HEK293 (cell line): ENCODE measurements at regions not wholly inside any gene's neighbourhood (a gene's known extent, or its start where the extent isn't known, plus 50 kb on each side); places are given as distances from the start of the nearest gene placed in this dataset.

Experiments used
- CTCF ChIA-PET: fragments of 350-600 bp; formaldehyde crosslinking; extraction: SDS; loops from one replicate; lab custom pipeline; 2021; ENCODE audit warnings: antibody characterized with exemption; lab: Yijun Ruan, JAX
- POLR2A ChIA-PET: fragments of 300-600 bp; formaldehyde crosslinking; extraction: SDS; loops from one replicate; lab custom pipeline; 2020; ENCODE audit warnings: antibody characterized with exemption, inconsistent platforms; lab: Yijun Ruan, JAX
- H3K27ac ChIP-seq: fragments of 200-500 bp; sonication (Bioruptor generic); 2 replicates; pipeline ENCODE4 v1.5.1; 2014; ENCODE audit warnings: low read depth, low read length, control low read depth, inconsistent platforms; ENCODE audit errors: extremely low read depth
- H3K36me3 ChIP-seq, 2 experiments: fragments of 200-500 bp in 1 of 2; sonication (Bioruptor generic) in 1 of 2; 1 replicate in 1 of 2; 2 replicates in 1 of 2; pipeline ENCODE4 v1.5.1; 2014 to 2017; ENCODE audit warnings: inconsistent platforms in 2 of 2, low read length in 2 of 2; ENCODE audit not compliant: control insufficient read depth in 2 of 2, insufficient read depth in 1 of 2
- H3K4me1 ChIP-seq: fragments of 200-500 bp; sonication (Bioruptor generic); 2 replicates; pipeline ENCODE4 v1.5.1; 2014; ENCODE audit warnings: mild to moderate bottlenecking, low read length, inconsistent platforms; ENCODE audit not compliant: control insufficient read depth, insufficient read depth
- H3K4me3 ChIP-seq: 2 replicates; pipeline ENCODE4 v1.5.1; 2011; ENCODE audit warnings: low read depth, mild to moderate bottlenecking, control low read depth, low read length, moderate library complexity
- H3K9me3 ChIP-seq: fragments of 200-500 bp; sonication (Bioruptor generic); 2 replicates; pipeline ENCODE4 v1.5.1; 2014; ENCODE audit warnings: low read depth, low read length, inconsistent platforms; ENCODE audit not compliant: control insufficient read depth, insufficient read depth
- EGR2 ChIP-seq: fragments of 450-650 bp; formaldehyde crosslinking; IDR thresholded peaks from 2 replicates; pipeline ENCODE4 v1.5.1; 2016; ENCODE audit warnings: low read depth, missing biosample characterization, missing genetic modification characterization
- KLF10 ChIP-seq: fragments of 450-650 bp; IDR thresholded peaks from 2 replicates; pipeline ENCODE4 v1.5.1; 2018; ENCODE audit warnings: missing biosample characterization, mild to moderate bottlenecking, missing genetic modification characterization
- KLF8 ChIP-seq: fragments of 450-650 bp; formaldehyde crosslinking; IDR thresholded peaks from 2 replicates; pipeline ENCODE4 v1.5.1; 2016; ENCODE audit warnings: missing biosample characterization, missing genetic modification characterization
- OVOL3 ChIP-seq: fragments of 450-650 bp; formaldehyde crosslinking; IDR thresholded peaks from 2 replicates; pipeline ENCODE4 v1.5.1; 2016; ENCODE audit warnings: missing biosample characterization, missing genetic modification characterization
- SP3 ChIP-seq: fragments of 450-650 bp; formaldehyde crosslinking; IDR thresholded peaks from 2 replicates; pipeline ENCODE4 v1.5.1; 2016; ENCODE audit warnings: missing biosample characterization, missing genetic modification characterization
- ZBTB1 ChIP-seq: fragments of 450-650 bp; formaldehyde crosslinking; IDR thresholded peaks from 2 replicates; pipeline ENCODE4 v1.5.1; 2016; ENCODE audit warnings: missing biosample characterization, missing genetic modification characterization
- ZBTB20 ChIP-seq: fragments of 450-650 bp; formaldehyde crosslinking; IDR thresholded peaks from 2 replicates; pipeline ENCODE4 v1.5.1; 2016; ENCODE audit warnings: missing biosample characterization, missing genetic modification characterization
- ZFP41 ChIP-seq: fragments of 450-650 bp; formaldehyde crosslinking; IDR thresholded peaks from 2 replicates; pipeline ENCODE4 v1.5.1; 2016; ENCODE audit warnings: missing biosample characterization, missing genetic modification characterization, borderline replicate concordance
- ZNF335 ChIP-seq: fragments of 450-650 bp; formaldehyde crosslinking; conservative IDR thresholded peaks from 2 replicates; pipeline ENCODE4 v1.5.1; 2016; ENCODE audit warnings: missing biosample characterization, missing genetic modification characterization
- ZNF514 ChIP-seq: fragments of 450-650 bp; formaldehyde crosslinking; IDR thresholded peaks from 2 replicates; pipeline ENCODE4 v1.5.1; 2016; ENCODE audit warnings: missing biosample characterization, missing genetic modification characterization
- ZNF548 ChIP-seq: fragments of 450-650 bp; formaldehyde crosslinking; IDR thresholded peaks from 2 replicates; pipeline ENCODE4 v1.5.1; 2016; ENCODE audit warnings: missing biosample characterization, missing genetic modification characterization
- ZNF747 ChIP-seq: fragments of 450-650 bp; formaldehyde crosslinking; IDR thresholded peaks from 2 replicates; pipeline ENCODE4 v1.5.1; 2016; ENCODE audit warnings: missing biosample characterization, missing genetic modification characterization
- ZSCAN30 ChIP-seq: fragments of 450-650 bp; IDR thresholded peaks from 2 replicates; pipeline ENCODE4 v1.5.1; 2018; ENCODE audit warnings: missing biosample characterization, mild to moderate bottlenecking, missing genetic modification characterization, moderate library complexity
- TF ChIP-seq, protein P1 (sequence below): fragments of 450-650 bp; formaldehyde crosslinking; IDR thresholded peaks from 2 replicates; pipeline ENCODE4; 2016; ENCODE audit warnings: missing biosample characterization, missing genetic modification characterization
- TF ChIP-seq, protein P2 (sequence below): fragments of 450-650 bp; formaldehyde crosslinking; IDR thresholded peaks from 2 replicates; pipeline ENCODE4 v1.5.1; 2016; ENCODE audit warnings: missing biosample characterization, missing genetic modification characterization
- TF ChIP-seq, protein P3 (sequence below): fragments of 450-650 bp; formaldehyde crosslinking; IDR thresholded peaks from 2 replicates; pipeline ENCODE4 v1.5.1; 2016; ENCODE audit warnings: missing biosample characterization, missing genetic modification characterization
- TF ChIP-seq, protein P4 (sequence below): fragments of 450-650 bp; formaldehyde crosslinking; IDR thresholded peaks from 2 replicates; pipeline ENCODE4 v1.5.1; 2016; ENCODE audit warnings: missing biosample characterization, missing genetic modification characterization, low read depth
- TF ChIP-seq, protein P5 (sequence below): fragments of 450-650 bp; formaldehyde crosslinking; IDR thresholded peaks from 2 replicates; pipeline ENCODE4 v1.5.1; 2017; ENCODE audit warnings: missing biosample characterization, mild to moderate bottlenecking, missing genetic modification characterization, moderate library complexity
- TF ChIP-seq, protein P6 (sequence below): fragments of 450-650 bp; formaldehyde crosslinking; IDR thresholded peaks from 2 replicates; pipeline ENCODE4 v1.5.1; 2017; ENCODE audit warnings: missing biosample characterization, missing genetic modification characterization
- TF ChIP-seq, protein P7 (sequence below): fragments of 450-650 bp; formaldehyde crosslinking; IDR thresholded peaks from 2 replicates; pipeline ENCODE4 v1.5.1; 2016; ENCODE audit warnings: missing biosample characterization, missing genetic modification characterization

DNA sequence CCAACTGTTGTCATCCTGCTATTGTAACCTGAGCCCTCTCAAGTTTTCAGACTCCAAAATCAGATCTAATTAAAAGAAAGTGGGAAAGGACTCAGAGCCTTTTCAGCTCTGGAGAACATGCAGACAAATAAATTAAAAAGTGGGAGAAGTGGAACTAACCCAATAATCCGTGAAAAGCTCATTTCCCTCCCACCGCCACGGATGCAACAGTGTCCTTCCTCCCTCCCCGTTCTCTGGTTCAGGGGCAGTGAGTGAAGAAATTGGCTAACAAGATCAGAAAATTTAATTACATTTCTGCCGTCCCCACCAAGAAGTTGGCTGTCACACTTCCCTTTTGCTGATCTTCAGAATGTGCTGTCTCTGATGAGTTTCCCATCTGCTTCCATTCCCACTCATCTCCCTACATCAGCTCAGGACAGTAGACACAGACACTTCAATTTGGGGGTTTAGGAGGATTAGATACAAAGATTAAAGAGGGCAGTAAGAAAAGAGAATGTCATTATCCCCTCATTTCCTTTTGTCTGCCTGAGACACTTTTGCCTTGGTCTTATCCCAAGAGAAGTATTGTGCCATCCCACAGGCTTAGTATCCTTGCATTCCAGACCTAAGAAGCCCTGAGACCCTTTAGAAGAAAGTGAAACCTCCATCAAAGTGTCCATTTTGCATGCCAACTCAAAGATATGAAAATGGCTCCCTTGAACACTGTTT, 335.7 kb upstream of the PPP2R3A start:
- TF ChIP-seq, protein P1, sequence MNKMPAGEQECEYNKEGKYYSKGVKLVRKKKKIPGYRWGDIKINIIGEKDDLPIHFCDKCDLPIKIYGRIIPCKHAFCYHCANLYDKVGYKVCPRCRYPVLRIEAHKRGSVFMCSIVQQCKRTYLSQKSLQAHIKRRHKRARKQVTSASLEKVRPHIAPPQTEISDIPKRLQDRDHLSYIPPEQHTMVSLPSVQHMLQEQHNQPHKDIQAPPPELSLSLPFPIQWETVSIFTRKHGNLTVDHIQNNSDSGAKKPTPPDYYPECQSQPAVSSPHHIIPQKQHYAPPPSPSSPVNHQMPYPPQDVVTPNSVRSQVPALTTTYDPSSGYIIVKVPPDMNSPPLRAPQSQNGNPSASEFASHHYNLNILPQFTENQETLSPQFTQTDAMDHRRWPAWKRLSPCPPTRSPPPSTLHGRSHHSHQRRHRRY (tag by site-specific recombination), result no peak
- TF ChIP-seq, protein P2, sequence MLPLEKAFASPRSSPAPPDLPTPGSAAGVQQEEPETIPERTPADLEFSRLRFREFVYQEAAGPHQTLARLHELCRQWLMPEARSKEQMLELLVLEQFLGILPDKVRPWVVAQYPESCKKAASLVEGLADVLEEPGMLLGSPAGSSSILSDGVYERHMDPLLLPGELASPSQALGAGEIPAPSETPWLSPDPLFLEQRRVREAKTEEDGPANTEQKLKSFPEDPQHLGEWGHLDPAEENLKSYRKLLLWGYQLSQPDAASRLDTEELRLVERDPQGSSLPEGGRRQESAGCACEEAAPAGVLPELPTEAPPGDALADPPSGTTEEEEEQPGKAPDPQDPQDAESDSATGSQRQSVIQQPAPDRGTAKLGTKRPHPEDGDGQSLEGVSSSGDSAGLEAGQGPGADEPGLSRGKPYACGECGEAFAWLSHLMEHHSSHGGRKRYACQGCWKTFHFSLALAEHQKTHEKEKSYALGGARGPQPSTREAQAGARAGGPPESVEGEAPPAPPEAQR, result no peak
- TF ChIP-seq, protein P3, sequence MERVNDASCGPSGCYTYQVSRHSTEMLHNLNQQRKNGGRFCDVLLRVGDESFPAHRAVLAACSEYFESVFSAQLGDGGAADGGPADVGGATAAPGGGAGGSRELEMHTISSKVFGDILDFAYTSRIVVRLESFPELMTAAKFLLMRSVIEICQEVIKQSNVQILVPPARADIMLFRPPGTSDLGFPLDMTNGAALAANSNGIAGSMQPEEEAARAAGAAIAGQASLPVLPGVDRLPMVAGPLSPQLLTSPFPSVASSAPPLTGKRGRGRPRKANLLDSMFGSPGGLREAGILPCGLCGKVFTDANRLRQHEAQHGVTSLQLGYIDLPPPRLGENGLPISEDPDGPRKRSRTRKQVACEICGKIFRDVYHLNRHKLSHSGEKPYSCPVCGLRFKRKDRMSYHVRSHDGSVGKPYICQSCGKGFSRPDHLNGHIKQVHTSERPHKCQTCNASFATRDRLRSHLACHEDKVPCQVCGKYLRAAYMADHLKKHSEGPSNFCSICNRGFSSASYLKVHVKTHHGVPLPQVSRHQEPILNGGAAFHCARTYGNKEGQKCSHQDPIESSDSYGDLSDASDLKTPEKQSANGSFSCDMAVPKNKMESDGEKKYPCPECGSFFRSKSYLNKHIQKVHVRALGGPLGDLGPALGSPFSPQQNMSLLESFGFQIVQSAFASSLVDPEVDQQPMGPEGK (tag by site-specific recombination), result no peak
- TF ChIP-seq ZNF548 (tag by site-specific recombination) (no peak), ZNF747 (tag by site-specific recombination) (no peak), SP3 (tag by site-specific recombination) (no peak), ZBTB20 (no peak)
- TF ChIP-seq, protein P4, sequence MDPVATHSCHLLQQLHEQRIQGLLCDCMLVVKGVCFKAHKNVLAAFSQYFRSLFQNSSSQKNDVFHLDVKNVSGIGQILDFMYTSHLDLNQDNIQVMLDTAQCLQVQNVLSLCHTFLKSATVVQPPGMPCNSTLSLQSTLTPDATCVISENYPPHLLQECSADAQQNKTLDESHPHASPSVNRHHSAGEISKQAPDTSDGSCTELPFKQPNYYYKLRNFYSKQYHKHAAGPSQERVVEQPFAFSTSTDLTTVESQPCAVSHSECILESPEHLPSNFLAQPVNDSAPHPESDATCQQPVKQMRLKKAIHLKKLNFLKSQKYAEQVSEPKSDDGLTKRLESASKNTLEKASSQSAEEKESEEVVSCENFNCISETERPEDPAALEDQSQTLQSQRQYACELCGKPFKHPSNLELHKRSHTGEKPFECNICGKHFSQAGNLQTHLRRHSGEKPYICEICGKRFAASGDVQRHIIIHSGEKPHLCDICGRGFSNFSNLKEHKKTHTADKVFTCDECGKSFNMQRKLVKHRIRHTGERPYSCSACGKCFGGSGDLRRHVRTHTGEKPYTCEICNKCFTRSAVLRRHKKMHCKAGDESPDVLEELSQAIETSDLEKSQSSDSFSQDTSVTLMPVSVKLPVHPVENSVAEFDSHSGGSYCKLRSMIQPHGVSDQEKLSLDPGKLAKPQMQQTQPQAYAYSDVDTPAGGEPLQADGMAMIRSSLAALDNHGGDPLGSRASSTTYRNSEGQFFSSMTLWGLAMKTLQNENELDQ (tag by site-specific recombination), result no peak
- TF ChIP-seq, protein P5, sequence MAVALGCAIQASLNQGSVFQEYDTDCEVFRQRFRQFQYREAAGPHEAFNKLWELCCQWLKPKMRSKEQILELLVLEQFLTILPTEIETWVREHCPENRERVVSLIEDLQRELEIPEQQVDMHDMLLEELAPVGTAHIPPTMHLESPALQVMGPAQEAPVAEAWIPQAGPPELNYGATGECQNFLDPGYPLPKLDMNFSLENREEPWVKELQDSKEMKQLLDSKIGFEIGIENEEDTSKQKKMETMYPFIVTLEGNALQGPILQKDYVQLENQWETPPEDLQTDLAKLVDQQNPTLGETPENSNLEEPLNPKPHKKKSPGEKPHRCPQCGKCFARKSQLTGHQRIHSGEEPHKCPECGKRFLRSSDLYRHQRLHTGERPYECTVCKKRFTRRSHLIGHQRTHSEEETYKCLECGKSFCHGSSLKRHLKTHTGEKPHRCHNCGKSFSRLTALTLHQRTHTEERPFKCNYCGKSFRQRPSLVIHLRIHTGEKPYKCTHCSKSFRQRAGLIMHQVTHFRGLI (tag by site-specific recombination), result no peak
- TF ChIP-seq, protein P6, sequence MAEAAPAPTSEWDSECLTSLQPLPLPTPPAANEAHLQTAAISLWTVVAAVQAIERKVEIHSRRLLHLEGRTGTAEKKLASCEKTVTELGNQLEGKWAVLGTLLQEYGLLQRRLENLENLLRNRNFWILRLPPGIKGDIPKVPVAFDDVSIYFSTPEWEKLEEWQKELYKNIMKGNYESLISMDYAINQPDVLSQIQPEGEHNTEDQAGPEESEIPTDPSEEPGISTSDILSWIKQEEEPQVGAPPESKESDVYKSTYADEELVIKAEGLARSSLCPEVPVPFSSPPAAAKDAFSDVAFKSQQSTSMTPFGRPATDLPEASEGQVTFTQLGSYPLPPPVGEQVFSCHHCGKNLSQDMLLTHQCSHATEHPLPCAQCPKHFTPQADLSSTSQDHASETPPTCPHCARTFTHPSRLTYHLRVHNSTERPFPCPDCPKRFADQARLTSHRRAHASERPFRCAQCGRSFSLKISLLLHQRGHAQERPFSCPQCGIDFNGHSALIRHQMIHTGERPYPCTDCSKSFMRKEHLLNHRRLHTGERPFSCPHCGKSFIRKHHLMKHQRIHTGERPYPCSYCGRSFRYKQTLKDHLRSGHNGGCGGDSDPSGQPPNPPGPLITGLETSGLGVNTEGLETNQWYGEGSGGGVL (tag by site-specific recombination), result no peak
- POLR2A ChIA-PET, result no interaction called here
- no peak overlapping the region for H3K27ac ChIP-seq
- H3K36me3 ChIP-seq, result no peaks in the 10 kb centered on the region
- no peak overlapping the region for H3K4me3 ChIP-seq
- CTCF ChIA-PET, result no interaction called here
- H3K9me3 ChIP-seq, result no peaks in the 10 kb centered on the region
- H3K4me1 ChIP-seq, result no peaks in the 10 kb centered on the region

DNA sequence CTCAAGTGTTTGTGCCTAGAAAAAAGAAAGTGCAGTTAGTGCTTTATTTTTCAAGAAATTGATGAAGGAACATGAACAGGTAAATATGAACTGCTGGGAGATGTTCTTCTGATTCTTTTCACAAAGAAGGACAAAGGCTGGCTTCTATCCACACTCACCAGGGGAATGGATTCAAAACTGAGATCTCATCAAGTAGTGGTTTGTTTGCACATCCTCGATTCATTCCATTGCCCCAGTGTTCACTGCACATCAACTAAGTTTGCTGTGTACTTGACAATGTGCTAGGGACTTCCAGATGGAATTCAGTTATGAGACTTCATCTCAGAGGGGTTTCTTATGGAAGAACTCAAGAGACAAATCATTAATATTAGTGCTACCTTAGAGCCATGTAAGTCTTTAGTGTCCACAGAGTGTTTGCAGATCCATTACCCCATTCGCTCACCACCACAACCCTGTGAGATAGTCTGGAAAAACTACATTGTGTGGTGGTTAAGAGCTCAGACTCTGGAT, 332.9 kb upstream of the PPP2R3A start:
- no peaks in the 10 kb centered on the region for H3K36me3 ChIP-seq
- CTCF ChIA-PET, result interaction anchor here (0.7 to 1.2 kb wide), 2 partner anchors 11 to 129 kb away, joined by 3 to 6 read pairs; no protein-coding TSS in a partner anchor
- no peaks in the 10 kb centered on the region for H3K4me1 ChIP-seq
- no peak overlapping the region for H3K4me3 ChIP-seq
- no peaks in the 10 kb centered on the region for H3K9me3 ChIP-seq
- POLR2A ChIA-PET, result no interaction called here
- no peak overlapping the region for H3K27ac ChIP-seq
- TF ChIP-seq ZNF514 (tag by site-specific recombination) (no peak), OVOL3 (tag by site-specific recombination) (no peak), ZSCAN30 (tag by site-specific recombination) (no peak), ZFP41 (tag by site-specific recombination) (no peak), KLF8 (no peak), ZBTB1 (no peak), EGR2 (tag by site-specific recombination) (no peak), ZNF335 (no peak), KLF10 (tag by site-specific recombination) (no peak)
- TF ChIP-seq, protein P7, sequence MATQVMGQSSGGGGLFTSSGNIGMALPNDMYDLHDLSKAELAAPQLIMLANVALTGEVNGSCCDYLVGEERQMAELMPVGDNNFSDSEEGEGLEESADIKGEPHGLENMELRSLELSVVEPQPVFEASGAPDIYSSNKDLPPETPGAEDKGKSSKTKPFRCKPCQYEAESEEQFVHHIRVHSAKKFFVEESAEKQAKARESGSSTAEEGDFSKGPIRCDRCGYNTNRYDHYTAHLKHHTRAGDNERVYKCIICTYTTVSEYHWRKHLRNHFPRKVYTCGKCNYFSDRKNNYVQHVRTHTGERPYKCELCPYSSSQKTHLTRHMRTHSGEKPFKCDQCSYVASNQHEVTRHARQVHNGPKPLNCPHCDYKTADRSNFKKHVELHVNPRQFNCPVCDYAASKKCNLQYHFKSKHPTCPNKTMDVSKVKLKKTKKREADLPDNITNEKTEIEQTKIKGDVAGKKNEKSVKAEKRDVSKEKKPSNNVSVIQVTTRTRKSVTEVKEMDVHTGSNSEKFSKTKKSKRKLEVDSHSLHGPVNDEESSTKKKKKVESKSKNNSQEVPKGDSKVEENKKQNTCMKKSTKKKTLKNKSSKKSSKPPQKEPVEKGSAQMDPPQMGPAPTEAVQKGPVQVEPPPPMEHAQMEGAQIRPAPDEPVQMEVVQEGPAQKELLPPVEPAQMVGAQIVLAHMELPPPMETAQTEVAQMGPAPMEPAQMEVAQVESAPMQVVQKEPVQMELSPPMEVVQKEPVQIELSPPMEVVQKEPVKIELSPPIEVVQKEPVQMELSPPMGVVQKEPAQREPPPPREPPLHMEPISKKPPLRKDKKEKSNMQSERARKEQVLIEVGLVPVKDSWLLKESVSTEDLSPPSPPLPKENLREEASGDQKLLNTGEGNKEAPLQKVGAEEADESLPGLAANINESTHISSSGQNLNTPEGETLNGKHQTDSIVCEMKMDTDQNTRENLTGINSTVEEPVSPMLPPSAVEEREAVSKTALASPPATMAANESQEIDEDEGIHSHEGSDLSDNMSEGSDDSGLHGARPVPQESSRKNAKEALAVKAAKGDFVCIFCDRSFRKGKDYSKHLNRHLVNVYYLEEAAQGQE (tag by site-specific recombination), result no peak
